Activated CD4-positive, CD25-positive, alpha-beta regulatory T cell treated with anti-CD3 and anti-CD28 coated beads, Interleukin-2, amount 50 U/mL, for 24 hours (primary cell): ENCODE measurements at regions not wholly inside any gene's neighbourhood (a gene's known extent, or its start where the extent isn't known, plus 50 kb on each side); places are given as distances from the start of the nearest gene placed in this dataset.
"Not testable (repeated sequence)": the region's sequence is repeated elsewhere in the genome, so short reads cannot be mapped to it uniquely, and the experiment has no call there.

ENCODE experiments used
- ATAC-seq, 2 donors: fragments of 150-1000 bp; cut with Tn5 transposase; one replicate each; pipeline ENCODE4 v1.10.0; 2021; ENCODE audit warnings: mild to moderate bottlenecking in 1 of 2, moderate library complexity in 1 of 2

GRCh38 chr15:101876031-101876430 is 64.0 kb downstream of the OR4F15 start:
- not testable (repeated sequence) for ATAC-seq

- not testable (repeated sequence) for ATAC-seq
Observed at GRCh38 chr15:101877649-101878048, 65.6 kb downstream of the OR4F15 start.

- ATAC-seq: not testable (repeated sequence)
Observed at GRCh38 chr15:101912349-101913287, 100.6 kb downstream of the OR4F15 start.

GRCh38 chr15:101924554-101924953 is 112.6 kb downstream of the OR4F15 start:
- not testable (repeated sequence) for ATAC-seq

- ATAC-seq: not testable (repeated sequence)
Observed at GRCh38 chr15:101934506-101934905, 122.5 kb downstream of the OR4F15 start.

- not testable (repeated sequence) for ATAC-seq
Observed at GRCh38 chr15:101937362-101937761, 125.4 kb downstream of the OR4F15 start.

GRCh38 chr15:101938555-101938954 is 126.6 kb downstream of the OR4F15 start:
- not testable (repeated sequence) for ATAC-seq

- not testable (repeated sequence) for ATAC-seq
Observed at GRCh38 chr15:101945896-101946295, 133.9 kb downstream of the OR4F15 start.

- ATAC-seq: not testable (repeated sequence)
Observed at GRCh38 chr15:101948491-101949010, 136.5 kb downstream of the OR4F15 start.

GRCh38 chr15:101949380-101950065 is 137.5 kb downstream of the OR4F15 start:
- not testable (repeated sequence) for ATAC-seq

- ATAC-seq: not testable (repeated sequence)
Observed at GRCh38 chr15:101953993-101954392, 142.0 kb downstream of the OR4F15 start.

- ATAC-seq: not testable (repeated sequence)
Observed at GRCh38 chr15:101955840-101956239, 143.8 kb downstream of the OR4F15 start.

- ATAC-seq: not testable (repeated sequence)
Observed at GRCh38 chr15:101958656-101959055, 146.7 kb downstream of the OR4F15 start.

GRCh38 chr15:101961263-101961662 is 149.3 kb downstream of the OR4F15 start:
- ATAC-seq: not testable (repeated sequence)

- ATAC-seq: not testable (repeated sequence)
Observed at GRCh38 chr15:101961765-101962164, 149.8 kb downstream of the OR4F15 start.

- not testable (repeated sequence) for ATAC-seq
Observed at GRCh38 chr15:101963687-101964086, 151.7 kb downstream of the OR4F15 start.

GRCh38 chr15:101965353-101965752 is 153.4 kb downstream of the OR4F15 start:
- ATAC-seq: not testable (repeated sequence)

- ATAC-seq: not testable (repeated sequence)
Observed at GRCh38 chr15:101965860-101966259, 153.9 kb downstream of the OR4F15 start.

GRCh38 chr15:101967364-101967763 is 155.4 kb downstream of the OR4F15 start:
- ATAC-seq: not testable (repeated sequence)

- ATAC-seq: not testable (repeated sequence)
Observed at GRCh38 chr15:101970605-101971004, 158.6 kb downstream of the OR4F15 start.

GRCh38 chr15:101977281-101977680 is 165.3 kb downstream of the OR4F15 start:
- not testable (repeated sequence) for ATAC-seq

- peak in 1 of 2 donors; percentile 35 for ATAC-seq
Observed at GRCh38 chr15:101980206-101980910, 168.4 kb downstream of the OR4F15 start.
